HG02623 (cell line): ENCODE measurements at regions not wholly inside any gene's neighbourhood (a gene's known extent, or its start where the extent isn't known, plus 50 kb on each side); places are given as distances from the start of the nearest gene placed in this dataset.

ENCODE experiments used
- ATAC-seq: cut with Tn5 transposase; IDR thresholded peaks from one replicate; pipeline ENCODE4 v1.9.1; 2021; ENCODE audit warnings: moderate library complexity; ENCODE audit not compliant: unreplicated experiment

DNA sequence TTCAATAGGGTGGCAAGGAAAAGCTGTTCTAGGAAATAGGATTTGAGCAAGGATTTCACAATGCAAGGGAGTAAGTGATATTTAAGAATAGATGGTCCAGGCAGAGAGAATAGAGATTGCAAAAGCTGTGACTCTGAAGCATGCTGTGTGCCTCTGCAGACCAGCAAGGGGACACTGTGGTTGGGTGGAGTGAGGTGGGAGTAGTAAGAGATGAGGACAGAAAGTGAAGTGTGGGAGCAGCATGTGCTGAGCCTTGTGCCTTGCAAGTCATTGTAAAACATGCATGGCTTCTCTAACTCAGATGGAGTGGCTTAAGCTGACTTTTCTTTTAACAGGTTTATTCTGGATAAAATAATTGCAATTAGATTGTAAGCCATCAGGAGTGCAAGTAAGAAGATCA, 442.4 kb downstream of the CCSER2 start:
- no peak for ATAC-seq

DNA sequence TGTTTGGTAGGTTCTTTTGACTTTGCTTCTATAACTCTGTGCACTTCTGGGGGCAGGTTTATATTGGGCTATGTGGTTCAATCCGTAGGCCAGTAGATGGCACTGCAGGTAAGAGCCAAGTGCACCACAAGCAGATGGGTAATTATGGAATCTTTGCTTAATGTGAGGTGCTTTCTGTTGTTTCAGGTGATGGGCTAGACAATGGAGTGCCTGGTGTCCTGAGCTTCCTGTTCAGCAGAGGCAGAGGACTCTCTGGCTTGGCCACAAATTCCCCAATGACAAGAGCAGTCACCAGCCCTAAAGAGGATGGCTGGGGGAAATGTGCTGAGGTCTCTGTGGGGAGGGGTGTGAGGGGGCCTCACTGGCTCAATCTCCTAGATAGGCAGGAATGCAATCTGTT, 455.0 kb downstream of the CCSER2 start:
- peak; percentile 80 for ATAC-seq

DNA sequence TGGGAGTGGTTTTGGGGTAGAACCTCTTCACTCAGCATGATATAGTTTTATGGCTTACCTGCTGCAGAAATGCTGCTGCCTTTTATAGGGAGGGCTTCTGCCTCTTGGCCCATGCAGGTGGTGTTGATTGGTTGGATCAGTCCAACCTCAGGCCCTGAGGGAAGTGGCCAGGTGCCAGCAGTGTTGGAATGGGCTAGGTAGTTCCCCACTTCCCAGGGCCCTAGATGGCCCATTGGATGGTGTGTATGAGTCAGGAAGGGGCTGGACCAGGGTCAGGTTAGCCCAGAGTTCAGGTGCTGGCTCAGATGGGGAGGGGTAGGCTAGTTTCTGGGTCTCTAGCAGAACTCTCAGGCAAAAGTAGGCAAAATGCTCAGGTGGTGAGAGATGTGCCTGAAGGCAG, 455.5 kb downstream of the CCSER2 start:
- no peak for ATAC-seq

DNA sequence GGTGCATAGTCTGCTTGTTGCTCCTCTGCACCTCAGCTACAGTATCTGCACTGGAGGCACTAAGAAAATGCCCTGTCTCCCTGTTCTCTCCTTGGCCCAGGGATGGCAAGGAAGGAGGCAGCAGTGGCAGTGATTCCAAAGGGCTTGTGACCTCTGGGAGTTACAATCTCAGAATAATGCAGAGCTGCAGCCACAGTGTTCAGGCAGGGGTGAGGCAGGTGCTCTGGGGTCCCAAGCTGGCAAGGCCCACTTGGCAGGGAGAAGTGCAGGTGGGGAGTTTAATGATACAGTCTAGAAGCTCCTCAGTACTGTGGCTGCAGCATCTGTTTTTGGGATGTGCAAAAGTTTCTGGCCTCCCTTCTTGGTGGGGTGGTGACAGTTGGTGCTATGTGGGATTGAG, 456.4 kb downstream of the CCSER2 start:
- ATAC-seq, result no peak

DNA sequence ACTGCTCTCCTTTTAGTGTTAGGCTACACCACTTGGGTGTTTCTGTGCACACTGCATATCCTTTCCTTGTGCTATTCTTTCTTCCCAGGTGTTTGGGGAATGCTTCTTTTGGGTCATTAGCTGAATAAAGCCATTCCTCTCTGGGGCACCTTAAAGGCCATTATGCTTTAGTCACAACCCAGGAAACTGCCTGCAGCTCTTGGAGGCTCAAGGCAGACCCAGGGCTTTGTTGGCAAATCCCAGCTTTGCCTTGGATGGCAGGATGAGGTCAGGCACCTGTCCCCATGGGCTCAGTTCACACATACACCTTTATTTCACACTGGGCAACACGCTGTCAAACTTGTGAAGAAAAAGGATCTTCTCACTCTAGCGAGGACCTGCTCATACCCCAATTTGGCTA, 460.6 kb downstream of the CCSER2 start:
- no peak for ATAC-seq

DNA sequence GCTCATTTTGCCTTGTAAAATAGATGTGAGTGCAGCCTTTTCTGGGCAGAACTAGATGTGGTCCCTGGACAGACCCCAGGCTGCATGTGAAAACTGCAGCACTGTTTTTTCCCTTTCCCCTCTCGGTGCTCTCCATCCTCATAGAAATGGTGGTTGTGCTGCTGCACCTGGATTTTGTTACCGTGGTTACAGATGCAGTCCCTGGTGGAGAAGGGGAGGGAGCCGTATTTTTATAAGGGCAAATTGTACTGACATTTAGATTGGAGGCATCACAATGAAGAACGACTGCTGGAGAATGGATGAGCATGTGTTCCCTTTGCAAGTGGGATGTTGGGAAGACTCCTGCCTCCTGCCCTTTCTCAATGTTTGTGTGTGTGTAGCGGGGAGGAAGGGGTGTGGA, 469.9 kb downstream of the CCSER2 start:
- no peak for ATAC-seq

DNA sequence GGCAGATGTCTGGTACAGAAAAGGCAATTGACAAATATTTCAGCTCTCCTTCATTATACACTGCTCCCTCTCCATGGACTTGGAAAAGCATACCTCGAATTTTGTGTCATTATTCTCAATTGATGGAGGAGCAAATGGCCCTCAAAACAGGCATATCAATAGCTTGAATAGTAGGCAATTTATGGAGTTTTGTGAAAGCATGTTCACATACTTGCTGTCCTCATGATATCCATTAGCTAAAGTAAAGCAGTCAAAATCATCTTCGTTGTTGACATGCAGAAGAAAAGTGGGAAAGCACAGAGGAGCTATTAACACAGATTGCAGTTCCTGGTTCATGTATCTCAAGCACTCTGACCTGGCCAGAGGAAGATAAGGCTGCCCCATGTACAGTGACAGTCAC, 472.8 kb downstream of the CCSER2 start:
- no peak for ATAC-seq

DNA sequence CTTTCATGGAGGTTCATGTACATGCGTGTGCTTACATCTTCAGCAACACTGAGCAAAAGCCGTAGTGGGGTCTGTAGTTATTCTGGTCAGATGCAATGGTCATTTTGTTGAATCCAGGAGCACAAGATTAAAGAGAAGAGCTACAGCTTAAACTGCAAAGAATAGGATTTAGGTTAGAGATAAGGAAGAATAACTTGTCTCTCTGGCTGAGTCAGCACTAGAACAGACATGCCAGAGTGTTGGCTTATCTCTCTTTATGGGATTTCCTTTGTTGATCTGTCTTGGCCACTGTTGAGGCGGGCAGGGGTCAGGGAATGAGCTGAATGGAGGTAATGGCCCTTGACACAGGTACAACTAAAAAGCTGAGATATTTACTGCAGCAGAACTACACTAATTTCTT, 473.5 kb downstream of the CCSER2 start:
- ATAC-seq, result no peak

DNA sequence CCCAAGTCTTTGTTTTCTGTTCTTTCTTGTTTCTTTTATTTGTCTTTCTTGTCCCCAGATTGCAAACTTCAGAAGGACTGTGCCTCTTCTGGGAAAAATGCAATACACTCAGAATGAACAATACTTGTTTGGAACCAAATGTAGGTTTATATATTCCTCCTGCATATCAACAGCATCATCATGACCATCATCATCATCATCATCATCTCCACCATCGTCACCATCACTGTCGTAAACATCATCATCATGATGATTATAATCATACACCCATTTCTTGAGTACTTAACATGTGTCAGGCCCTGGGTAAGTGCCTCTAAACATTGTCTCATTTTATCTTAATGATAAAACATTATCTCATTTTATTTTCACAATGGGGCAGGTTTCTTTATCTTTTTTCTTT, 476.8 kb downstream of the CCSER2 start:
- no peak for ATAC-seq

DNA sequence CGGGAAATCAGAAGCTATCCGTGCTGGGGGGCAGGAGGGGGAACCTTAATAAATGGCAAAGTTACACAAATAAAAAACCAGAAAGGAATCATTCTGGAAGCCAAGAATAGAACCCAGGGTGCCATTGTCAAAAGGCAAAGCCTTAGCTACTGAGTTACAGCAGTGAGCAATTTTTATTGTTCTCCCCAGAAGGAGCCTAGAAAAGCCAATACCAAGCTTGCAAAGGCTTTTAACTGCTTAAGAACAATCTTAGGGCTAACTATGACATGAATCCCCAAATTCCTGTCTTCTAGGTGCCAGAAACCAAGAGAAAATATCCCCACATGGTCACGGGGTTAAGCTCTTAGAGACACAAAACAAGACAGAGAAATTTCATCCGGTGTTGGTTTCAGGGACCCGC, 482.7 kb downstream of the CCSER2 start:
- ATAC-seq, result no peak

DNA sequence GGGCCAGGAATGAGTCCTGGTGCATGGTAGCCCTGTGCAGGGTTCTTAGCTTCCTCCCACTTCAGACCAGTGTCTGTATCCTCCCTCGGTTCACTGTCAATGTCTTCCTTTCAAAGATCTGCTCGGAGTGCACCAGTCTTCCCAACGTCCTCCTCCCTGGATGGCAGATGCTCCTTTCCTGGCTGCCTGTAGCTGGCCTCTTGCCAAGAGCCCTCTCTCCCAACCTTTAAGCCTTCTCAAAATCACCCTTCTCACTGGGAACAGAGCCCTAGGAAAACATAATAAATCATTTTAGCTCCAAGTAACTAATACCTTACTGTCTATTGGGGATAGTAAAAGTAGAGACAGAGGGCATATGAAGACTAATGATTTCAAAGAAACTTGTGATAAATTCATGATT, 490.6 kb downstream of the CCSER2 start:
- no peak for ATAC-seq

DNA sequence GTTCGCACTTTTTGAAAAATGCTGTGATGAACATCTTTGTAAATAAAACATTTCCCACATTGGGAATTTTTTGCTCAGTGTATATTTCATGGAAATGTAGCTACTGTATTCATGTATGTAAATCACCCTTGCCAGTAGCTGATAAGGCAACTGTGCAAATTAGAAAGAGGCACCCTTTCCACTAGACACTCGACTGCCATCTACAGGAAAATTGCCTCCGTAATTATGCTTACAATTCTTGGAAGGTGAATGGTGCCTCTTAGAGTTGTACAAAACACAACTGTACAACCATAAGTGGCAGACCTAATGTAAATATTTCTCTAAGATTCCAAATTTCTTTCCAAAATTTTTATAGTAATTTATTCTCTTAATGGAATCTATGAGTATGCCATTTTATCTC, 491.7 kb downstream of the CCSER2 start:
- no peak for ATAC-seq

DNA sequence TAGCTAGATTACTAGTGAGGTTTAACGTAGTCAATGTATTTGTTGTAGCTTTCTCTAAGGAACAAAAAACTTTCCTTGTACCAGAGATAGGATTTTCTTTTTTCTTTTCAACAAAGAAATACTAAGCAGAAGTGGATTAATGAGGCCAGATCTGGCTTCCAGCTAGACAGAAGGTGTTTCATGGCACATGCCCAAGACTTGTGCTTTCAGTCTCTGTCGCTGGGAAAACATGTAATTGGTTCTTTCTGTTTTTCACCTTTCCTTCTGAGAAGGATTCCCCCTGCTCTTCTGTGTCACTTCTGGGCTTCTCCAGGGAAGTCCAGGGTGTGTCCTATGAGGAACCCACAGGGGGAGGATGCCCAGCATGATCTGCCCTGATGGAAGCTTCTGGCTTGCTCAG, 492.2 kb downstream of the CCSER2 start:
- no peak for ATAC-seq

DNA sequence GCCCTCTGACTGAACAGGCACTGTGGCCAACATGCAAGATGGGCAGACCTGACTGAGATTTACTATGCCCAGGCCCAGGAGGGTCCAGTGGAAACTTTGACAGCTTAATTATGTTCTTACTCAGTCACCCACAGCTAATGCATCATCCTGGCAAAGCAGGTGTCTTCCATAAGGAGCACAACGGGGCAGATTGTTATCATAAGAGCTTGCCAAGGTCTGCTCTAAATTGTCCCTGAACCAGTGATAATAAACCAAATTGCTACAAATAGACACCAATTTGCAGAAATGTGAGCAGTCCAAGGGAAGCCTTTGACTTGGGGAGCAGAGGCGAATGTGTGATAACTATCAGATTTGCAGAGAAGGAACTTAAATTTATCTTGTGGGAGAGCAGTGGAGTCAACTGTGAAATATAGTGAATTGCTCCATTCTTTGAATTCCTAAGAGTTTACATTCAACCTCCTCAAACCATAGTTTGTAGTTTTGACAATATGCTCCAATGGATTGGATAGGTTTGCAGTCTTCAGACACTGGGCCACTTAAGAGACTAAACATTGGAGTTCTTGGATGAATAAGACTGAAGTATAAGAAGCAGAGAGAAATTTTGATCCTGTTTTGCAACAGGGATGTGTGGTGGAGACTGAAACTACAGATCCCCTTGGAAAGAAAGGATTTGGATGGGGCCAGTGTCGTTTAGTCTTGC, 494.7 kb downstream of the CCSER2 start:
- ATAC-seq, result no peak

DNA sequence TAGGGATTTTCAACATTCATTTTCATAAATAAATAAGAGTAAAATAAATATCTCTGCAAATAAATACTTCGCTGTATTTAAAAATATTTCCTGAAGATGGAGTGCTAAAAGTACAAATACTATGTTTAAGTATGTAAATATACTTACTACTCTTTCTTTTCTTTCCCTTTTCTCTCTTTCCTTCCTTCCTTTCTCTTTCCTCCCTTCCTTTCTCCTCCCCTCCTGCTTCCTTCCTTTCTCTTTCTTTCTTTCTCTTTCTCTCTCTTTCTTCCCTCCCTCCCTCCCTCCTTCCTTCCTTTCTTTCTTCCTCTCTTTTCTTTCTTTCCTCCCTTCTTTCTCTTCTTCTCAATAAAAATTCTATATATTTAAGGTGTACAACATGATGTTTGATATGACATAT, 496.1 kb downstream of the CCSER2 start:
- no peak for ATAC-seq

DNA sequence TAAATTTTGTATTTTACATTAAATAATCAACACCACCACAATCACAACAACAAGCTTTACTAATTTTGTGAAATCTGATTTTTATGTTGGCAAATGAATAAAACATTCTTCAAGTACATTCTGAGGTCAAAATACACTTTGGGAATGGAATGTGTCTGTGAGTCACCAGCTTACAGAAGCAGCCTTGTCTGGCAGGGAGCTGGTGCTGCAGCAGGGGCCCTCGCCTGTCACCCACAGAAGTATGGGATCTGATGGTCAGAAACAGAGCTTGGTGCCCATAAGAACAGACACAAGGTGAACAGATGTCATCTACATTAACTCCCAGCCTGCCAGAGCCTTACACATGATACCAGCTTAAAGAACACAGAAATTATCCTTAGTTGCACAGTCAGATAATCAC, 496.9 kb downstream of the CCSER2 start:
- no peak for ATAC-seq

DNA sequence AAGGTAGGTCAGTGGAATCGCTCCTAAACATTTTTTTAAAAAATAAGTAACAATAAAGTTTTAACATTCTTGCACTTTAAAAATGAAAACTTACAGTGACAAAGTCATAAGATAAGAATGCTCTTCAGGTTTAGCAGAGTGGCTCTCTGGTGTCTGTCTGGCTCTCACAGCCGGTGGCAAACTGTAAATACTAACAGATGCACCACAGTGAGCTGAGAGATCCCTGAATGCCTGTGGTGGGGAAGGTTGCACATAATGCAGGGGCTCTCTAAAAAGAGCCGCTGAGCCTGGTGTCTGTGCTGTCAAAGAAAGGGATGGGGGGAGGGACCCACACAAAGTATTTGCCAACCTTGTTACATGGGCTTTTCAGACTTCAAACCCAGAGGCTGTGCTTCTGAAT, 498.3 kb downstream of the CCSER2 start:
- no peak for ATAC-seq

DNA sequence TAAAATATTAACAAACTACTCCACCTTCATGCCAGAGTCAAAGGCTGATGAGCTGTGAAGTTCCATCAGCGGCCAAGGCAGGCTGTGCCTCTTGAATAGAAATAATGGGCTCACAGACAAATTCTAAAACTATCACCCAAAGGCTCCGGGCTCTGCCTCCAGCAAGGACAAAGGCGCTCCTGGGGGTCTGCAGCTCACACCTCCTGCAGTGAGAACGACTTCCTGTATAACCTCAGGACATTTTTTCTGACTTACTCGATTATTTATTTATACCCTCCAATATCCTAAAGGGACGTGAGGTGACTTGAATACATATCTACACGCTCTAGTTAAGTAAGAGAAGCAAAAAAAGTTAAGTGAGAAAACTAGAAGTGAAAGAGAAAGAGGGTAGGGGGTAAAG, 500.7 kb downstream of the CCSER2 start:
- no peak for ATAC-seq

DNA sequence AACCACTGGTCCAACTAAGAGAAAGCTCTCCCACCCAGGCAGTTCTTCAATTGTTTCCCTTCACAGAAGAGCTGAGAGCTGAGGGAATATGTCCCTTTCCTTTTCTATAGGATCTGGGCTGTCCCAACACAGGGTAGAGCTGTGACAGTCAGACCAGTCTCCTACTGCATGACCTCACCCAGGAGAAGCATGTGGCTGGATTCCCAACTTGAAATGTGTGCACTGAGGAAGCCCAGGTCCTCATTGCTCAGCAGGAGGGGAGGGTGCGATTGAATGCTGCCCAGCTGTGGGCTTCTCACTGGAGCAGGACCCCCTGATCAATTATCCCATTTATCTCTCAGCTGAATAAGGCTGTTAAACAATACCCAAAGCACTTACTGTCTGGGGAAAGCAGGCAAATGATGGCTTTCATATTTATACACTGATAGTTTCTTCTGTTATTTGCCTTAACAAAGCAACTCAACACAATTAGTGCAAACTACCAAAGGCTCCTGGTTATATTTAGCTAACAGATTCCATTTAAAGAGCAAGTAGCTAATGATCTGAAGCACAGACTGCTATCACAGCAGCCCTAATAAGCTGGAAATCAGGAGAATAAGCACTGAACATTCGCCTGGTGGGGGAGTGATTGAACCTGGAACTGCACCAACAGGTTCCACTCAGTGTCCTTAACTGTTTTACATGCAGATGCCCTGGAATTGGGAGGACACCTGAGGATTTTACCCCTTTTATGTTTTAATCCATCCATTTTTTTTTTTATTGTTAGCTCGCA, 508.8 kb downstream of the CCSER2 start:
- ATAC-seq, result no peak

DNA sequence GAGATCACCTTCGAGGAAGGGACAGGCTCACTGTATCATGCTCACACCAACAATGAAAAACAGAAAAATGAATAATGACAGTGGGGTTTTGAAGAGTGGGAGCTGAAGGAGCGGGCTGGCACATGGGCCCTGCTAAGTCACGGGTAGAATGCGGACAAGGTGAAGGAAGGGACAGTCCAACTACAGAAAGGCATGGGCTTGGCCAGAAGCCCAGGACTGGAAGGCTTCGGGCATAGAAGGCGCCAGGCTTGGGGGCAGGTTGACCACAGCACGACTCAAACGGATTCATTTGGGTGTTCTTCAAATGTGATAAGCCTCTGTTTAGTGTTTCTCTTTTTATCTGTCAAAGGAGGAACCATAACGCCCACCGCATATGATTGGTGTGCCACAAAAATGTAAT, 509.5 kb downstream of the CCSER2 start:
- no peak for ATAC-seq

DNA sequence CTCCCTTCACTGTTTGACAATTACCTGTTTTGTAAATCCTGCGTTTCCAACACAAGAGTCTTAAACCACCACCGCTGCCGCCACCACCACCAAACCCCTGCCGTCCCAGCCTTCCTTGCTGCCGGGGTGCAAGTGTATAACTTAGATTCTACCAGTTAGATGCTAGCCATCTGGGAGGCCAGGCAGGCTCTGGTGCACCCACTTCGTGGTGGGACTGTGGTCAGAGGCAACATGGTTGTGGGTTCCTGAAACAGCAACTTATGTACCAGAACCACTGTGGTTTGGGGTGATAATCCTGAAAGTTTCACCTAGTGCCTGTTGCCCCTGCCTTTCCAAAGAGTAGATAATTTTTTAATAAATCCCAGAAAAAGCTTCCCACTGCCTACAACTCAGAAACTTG, 510.5 kb downstream of the CCSER2 start:
- ATAC-seq, result no peak

DNA sequence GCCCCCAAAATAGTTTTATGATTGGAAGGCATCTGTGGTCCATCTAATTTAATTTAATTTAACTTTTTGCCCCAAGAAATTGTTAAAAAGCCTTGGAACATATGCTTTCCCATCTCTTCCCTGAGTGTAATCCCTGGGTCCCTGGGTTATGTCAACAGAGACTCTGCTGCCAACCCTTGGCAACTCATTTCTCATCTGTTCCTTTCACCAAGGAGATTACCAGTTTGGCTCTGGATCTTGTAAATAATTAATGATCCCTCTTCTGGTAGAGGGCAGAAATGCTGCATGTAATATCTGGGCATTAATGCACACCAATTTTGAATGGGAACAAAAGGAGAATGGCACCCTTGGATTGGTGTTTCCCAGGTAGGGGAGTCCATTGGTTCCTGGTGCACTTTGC, 514.2 kb downstream of the CCSER2 start:
- no peak for ATAC-seq

DNA sequence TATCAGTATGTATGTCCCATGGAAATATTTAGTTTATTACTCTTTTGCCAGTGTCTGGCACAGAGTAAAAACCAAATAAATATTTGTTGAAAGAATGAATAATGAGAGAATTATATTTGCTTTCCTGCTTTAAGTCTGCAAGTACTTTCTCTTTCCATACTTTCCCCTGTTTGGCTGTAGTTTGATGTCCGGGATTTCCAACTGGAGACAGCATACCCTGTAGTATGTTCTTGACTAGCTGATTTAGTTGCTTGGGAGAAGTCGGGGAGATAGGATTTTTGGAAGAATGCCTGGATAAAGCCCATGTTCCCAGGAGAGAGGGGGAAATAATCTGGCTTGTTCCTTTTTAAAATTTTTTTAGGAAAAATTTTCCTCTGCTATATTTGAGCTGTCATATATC, 516.1 kb downstream of the CCSER2 start:
- ATAC-seq, result no peak
